Right renal cortex interstitium (tissue), 3 donors: ENCODE measurements at regions not wholly inside any gene's neighbourhood (a gene's known extent, or its start where the extent isn't known, plus 50 kb on each side); places are given as distances from the start of the nearest gene placed in this dataset.
"Not testable (repeated sequence)": the region's sequence is repeated elsewhere in the genome, so short reads cannot be mapped to it uniquely, and the experiment has no call there.

Experiments
- DNase-seq, 3 donors: peaks; one replicate each; pipeline ENCODE4 v3.0.0-alpha.2; 2013; ENCODE audit warnings: low read depth in 3 of 3, low spot score in 2 of 3

- no peak for DNase-seq
These were observed 477.8 kb downstream of the BRD1 start for GRCh38 chr22:49349841-49350381.

DNA sequence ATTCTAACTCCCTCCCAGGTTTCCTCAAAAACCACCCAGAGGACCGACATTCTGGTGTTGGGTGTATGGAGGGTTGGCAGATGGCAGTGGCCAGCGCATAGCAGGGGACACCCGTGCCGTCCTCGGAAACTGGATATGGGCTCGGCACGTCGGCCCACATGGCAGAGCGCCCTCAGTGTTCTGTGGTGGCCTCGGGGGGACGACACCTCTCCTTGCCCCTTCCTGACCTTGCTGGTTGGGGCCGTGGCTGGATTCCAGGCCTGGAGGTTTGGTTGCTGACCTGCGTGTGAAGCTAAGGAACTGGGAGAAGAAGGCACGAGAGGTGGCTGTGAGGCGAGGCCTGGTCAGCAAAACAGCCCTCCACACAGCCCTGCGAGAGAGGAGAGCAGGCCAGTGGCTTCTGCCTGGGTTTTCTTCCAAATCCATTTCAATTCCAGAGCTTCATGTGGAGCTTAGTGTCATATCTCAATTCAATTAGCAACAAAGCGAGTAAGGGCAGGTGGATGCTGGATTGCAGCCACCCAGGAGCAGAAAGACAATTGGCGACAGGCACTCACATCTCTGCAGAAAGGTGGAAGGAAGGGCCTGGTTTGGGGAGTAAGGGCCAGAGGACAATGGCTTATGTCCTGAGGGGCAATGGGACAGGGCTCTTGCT lies 478.4 kb downstream of the BRD1 start:
- no peak for DNase-seq

- DNase-seq = no peak
These were observed 479.0 kb downstream of the BRD1 start for GRCh38 chr22:49348631-49349030.

DNA sequence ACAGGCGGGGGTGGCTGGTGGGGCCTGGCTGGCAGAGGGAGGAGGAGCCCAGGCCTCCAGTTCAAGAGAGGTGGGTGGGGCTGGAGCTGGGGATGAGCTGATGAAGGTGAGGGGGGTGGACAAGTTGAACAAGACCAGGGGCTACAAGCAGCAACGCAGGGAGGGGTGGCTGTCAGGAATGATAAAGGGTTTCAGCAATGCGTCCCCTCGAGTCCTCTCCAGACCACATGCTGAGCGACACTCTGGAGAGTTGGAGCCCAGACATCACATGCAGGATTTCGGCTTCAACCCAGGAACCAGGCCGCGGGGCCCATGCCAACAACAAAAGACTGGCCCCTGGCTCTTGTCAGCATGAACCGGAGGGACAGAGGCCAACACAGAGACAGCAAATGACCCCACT lies 480.3 kb downstream of the BRD1 start:
- DNase-seq = no peak

- no peak for DNase-seq
These were observed 481.8 kb downstream of the BRD1 start for GRCh38 chr22:49345896-49346295.

GRCh38 chr22:49344656-49345055 lies 483.0 kb downstream of the BRD1 start:
- no peak for DNase-seq

GRCh38 chr22:49344161-49344560 lies 483.5 kb downstream of the BRD1 start:
- DNase-seq = no peak

- DNase-seq = no peak
These were observed 487.3 kb downstream of the BRD1 start for GRCh38 chr22:49340406-49340805.

- not testable (repeated sequence) for DNase-seq
These were observed 491.2 kb downstream of the BRD1 start for GRCh38 chr22:49336483-49336882.

DNA sequence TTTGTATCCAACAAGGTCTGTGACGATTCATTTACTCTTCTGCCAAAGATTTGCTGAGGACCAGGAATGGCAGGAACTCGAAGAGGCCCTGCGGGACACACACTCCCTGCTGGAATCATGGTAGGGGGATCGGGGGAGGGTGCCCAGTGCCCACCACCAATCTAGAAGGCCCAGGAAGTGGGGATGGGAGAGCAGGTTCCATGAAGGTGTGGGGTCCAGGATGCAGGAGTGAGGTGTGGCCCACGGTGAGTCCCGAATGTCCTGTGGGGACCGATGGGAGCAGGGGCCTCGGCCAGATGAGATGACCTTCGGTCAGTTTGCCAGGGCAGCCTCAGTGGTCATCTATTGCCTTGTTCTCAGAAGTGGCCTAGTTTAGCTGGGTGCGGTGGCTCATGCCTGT lies 492.7 kb downstream of the BRD1 start:
- no peak for DNase-seq

DNA sequence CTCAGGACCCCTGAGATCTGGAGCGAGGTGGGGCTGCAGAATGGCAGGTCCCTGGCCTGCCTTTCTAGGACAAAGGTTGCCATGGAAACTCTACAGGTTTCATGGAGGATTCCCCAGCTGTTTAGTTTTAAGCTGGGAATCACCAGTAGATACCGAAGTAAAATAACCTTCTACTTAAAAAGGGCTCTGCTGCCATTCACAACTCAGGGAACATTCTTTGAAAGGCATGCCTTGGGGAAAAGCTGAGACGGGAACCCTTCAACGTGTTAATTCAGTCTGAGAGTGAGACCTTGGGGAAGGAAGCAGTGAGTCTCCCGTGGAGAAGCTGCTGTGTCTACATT lies 493.3 kb downstream of the BRD1 start:
- DNase-seq = no peak

GRCh38 chr22:49333206-49333605 lies 494.5 kb downstream of the BRD1 start:
- no peak for DNase-seq

- DNase-seq = no peak
These were observed 495.0 kb downstream of the BRD1 start for GRCh38 chr22:49332691-49333090.

GRCh38 chr22:49331878-49332277 lies 495.8 kb downstream of the BRD1 start:
- DNase-seq = no peak

DNA sequence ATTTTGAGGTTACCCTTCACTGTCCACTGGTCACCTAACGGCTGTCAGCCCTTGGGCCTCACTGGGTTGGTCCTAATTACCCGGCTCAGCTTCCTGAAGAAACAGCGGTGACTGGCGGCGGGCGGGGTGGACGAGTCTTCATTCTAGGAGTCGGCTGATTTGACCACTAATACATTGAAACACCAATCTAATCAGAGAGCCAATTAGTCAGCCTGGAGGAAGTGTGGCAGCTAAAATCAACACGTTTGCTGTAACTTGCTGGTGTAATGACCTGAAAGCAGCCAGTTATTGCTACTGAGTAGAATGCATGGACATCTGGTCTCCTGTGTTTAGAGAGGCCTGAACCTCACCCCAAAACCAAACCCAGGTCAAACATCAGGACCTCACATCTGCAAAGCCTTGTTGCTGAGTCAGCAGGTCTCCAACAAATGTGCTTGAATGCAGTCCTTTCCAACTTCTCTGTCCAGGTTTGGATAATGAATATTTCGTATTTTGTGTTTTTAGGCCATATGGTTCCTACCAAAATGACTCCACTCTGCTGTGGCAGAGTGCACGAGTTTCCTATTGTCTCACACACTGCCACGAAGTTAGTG lies 496.4 kb downstream of the BRD1 start:
- no peak for DNase-seq

GRCh38 chr22:49330421-49331222 lies 497.1 kb downstream of the BRD1 start:
- DNase-seq = no peak

- DNase-seq = no peak
These were observed 498.0 kb downstream of the BRD1 start for GRCh38 chr22:49329636-49330035.

DNA sequence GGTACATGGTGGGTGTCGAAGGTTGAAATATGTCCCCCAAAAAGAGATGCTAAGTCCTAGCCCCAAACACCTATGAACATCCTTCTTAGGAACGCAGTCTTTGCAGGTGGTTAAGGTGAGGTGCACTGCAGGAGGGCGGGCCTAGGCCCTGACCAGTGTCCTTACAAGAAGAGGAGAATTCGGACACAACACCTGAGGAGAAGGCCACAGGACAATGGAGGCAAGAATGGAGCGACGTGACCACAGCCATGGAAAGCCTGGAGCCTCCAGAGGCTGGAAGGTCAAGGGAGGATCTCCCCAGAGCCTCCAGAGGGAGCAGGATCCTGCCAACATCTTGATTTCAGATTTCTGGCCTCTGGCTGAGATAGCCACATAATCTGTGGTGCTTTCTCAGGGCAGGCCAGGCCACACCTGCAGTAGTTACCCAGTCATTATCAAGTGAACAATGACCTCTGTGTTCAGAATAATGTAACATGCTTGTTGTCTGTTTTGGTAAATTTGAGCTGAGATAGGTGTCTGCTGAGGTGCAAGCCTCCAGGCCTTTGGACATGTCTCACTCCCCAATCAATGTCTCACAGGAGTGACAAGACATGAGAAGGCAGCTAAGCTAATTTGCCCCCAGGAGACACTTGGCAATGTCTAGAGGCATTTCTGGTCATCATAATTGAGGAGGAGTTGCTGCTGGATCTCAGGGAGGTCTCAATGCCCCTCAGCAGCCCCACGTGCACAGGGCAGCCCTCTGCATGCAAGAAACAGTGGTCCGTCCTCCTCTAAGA lies 498.9 kb downstream of the BRD1 start:
- DNase-seq = no peak

GRCh38 chr22:49328118-49328475 lies 499.6 kb downstream of the BRD1 start:
- no peak for DNase-seq

- no peak for DNase-seq
These were observed 500.1 kb downstream of the BRD1 start for GRCh38 chr22:49327411-49328117.

GRCh38 chr22:49326558-49326957 lies 501.1 kb downstream of the BRD1 start:
- no peak for DNase-seq
